Kidney capillary endothelial cell (primary cell): ENCODE measurements at regions not wholly inside any gene's neighbourhood (a gene's known extent, or its start where the extent isn't known, plus 50 kb on each side); places are given as distances from the start of the nearest gene placed in this dataset.

Source experiments
- DNase-seq: peaks from one replicate; pipeline ENCODE4 v3.0.0-alpha.2; 2018; ENCODE audit warnings: low spot score

DNA sequence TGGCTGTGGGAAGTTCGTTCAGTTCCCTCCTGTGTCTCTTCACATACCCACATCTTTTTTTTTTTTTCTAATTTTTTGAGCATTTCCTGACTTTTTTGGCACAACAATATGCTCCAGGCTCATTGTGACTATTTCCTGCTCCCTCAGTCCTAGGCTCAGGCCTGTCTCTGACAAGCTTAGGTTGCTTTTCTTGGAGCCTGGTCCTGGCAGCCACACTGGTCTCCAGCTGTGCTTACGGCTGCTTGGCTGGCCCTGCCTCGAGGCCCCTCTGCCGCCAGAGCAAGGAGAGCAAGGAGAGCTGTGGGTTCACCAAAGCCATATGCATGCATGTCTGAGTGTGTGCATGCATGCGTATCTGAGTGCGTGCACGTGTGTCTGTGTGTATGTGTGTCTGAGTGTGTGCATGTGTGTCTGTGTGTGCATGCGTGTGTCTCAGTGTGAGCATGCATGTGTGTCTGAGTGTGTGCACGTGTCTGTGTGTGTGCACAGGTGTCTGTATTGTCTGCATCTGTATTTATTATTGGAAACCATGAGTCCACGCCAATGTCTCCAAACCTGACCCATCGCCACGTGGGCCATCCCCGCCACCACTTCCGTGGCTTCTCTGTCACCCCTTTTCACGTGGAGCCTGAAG is 766.1 kb upstream of the SALL3 start:
- DNase-seq, result no peak

DNA sequence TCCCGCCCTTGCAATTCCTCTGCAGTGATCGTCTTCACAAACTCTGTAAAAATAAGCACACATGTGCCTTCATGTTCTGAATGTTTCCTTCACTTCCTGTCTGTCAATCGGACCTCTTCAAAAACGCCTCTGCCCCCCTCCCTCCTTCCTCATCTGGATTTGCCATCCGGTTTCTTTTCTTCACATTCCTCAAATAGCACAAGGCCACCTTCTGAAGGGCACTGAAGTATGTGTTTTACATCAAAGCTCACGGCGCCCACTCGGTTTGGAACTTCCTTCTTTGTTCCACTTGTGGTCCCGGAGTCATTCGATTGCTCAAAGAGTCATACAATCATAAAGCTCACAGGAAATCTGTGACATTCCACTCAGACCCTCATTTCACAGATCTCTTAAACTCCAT is 758.1 kb upstream of the SALL3 start:
- no peak for DNase-seq

DNA sequence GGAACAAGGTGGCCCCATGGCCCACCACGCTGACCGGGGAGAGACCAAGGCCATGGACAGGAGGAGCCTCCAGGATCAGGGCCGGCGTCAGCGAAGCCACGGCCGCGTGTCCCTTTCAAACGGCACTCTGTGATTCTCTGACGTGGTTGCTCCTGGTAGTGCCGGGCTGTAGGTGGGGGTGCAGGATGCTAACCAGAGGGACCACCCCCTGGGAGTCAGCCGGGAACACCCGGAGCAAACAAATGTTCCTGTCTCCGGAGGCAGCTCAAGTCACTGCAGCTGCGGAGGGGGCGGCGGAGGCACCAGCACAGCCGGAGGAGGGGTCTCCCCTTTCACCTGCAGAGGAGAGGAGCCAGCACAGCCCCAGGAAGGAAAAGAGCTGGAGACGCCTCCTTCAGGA is 750.6 kb upstream of the SALL3 start:
- no peak for DNase-seq

DNA sequence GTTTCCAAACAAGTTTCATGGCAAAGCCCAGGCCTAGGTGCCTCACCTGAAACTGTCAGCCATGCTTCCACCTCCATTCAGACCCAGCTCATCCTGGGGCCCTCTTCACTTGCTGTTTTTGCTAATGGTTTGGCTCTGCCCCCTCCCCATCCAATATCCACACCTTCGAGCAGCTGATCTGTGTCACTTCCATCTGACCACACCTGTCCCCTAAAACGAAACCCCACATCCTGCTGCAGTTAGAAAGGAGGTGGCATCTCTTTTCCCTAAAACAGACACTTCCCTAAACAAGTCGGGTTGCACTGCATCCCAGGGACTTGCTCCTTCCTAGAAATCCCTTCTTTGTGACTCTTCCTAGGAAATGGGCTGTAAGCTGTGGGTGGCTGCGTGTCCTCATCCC is 748.7 kb upstream of the SALL3 start:
- DNase-seq, result no peak

DNA sequence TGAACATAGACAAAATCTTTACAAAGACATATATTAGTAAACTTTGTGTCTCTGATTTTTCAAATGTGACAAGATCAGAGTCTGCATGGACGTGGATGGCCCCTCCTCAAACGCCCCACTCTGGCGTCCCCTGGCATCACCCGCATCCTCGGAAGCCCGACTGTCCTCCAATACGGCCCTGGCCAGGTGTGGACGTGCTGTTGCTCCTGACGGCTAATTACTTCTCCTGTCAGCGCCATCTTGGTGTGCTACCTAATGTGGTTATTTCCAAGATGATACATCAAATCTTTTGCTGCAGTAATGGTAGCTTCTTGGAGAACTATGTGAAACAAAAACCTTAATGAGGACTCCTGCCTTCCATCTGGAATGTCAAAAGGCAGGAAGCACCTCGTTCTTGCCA is 747.4 kb upstream of the SALL3 start:
- no peak for DNase-seq

DNA sequence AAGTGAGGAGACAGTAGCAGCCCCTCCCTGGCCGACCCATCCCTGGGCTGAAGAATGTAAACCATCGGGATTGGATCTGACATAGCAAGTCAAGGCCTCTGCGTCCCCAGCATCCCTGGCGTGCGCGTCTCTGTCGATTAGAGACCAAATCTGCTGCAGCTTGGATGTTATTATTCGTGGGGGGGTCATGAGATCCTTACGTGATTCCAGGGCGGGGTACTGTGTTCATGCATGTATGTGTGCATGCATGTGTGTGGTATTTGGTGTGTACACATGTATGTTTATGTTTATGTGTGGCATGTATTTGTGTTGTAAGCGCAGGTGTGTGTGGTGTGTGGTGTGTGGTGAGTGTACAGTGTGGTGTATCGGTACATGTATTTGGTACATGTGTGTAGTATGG is 741.8 kb upstream of the SALL3 start:
- DNase-seq, result no peak

DNA sequence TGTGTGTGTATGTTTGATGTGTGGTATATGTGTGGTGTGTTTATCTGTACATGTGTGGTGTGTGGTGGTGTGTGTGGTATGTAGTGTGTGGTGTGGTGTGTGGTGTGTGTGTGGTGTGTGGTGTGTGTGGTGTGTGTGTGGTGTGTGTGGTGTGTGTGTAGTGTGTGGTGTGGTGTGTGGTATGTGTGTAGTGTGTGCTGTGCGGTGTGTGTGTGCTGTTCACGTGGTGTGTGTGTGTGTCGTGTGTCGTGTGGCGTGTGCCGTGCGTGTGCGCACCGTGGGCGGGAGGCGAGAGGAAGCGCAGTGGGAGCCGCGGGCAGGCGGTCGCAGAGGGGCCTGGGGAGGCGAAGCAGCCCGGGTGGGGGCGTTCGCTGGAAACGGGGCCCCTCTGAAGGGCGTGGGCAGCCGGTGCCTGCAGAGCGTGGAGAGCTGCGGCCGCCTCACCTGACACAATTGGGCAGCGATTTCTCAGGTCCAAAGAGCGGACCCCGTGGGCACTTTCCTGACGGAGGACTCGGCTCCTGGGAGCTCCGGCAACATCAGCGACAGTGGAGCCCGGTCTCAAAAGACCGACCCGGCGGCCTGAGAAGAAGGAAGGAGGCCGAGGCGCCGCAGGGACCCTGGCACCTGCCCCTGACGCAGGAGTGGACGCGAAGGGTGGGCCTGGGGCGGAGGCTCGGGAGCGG is 741.1 kb upstream of the SALL3 start:
- no peak for DNase-seq

DNA sequence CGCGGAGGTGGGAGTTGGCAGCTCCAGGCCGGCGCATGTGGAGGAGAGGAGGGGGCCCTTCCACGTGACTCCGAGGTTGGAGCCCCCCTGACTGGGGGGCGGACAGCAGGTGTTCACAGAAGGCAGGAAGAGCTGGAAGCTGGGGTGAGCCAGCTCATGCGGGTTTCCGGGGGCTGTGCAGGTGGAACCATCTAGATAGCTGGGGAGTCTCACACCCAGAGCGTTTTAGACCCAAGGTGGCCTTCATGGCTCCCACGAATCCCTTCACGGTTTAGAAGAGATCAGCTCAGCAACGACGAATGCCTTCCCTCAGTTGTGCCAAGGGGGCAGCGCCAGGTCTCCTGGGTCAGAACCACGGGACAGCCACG is 740.5 kb upstream of the SALL3 start:
- no peak for DNase-seq

DNA sequence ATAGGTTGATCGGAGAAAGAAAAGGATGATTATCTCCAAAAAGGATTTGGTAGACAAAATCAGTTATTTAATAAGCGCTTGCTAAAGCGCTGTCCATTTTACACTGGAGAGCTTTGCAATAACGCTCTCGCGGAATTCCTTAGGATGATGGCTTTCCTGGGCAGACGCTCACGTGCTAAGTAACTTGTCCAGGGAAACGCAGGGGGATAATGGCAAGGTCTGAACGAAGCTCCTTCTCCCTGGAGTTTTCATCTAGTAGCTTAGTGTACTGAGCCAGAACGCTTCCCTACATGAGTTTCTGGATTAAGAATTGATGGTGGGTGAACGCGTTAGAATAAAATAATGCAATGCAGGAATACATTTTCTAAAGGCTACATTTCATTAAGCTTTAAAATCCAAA is 739.5 kb upstream of the SALL3 start:
- no peak for DNase-seq

DNA sequence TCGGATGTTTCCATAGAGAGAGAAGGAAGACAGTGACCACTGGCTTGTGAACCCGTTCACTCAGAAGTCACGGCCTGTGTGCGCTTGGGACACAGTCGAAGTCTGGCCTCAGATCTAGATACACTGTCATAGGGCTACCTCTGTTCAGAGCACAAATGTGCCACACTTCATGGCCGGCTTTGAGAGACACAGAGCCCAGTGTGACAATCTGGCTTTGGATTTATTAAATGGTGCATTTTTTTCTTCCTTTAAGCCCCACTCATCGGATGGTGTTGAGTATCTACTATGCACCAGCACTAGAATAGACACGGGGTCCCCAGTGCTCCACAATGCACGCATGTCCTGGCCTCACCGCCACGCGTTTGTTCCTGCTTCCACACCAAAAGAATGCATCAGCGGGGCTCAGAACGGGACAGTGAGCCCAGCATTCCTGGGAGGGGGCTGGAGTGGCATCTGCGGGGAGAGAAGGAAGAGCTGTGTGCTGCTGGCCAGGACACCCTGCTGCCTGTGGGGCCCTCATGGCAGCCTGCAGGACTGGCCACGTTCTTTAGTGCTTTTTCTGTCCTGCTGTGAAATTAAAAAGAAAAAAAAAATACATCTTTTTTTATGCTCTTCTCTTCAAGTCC is 738.9 kb upstream of the SALL3 start:
- DNase-seq, result no peak

DNA sequence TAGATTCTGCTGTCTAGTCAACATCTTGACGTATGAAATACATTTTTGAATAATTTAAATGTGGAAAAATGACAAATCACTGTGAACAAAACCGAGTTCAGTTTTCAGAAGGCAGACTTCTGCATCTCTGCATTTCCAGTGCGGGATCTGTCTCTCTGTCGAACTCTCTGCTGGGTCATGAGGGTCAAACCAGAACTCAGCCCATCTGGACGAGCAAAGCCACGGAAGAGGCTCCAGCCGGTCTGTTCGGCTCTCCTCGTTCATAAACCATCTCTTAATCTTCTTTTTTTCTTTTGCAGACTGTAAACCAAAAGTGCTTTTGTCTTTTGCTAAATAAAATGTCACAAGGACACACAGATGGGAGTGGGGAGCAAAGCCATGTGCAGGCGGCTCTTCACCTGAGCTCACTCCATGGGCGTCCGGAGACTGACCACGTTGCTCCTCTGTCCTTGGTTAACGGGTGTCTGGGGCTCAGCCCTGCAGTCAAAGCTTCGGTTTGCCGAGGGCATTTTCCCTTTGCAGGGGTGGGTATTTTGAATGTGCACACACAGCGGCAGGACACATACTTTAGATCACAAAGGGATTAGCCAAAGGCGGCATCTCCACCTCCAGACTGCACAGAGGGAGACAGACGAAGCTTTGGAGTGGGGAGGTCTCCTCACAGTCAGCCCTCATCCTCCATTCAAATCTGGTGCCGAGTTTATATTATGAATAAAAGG is 737.9 kb upstream of the SALL3 start:
- no peak for DNase-seq

DNA sequence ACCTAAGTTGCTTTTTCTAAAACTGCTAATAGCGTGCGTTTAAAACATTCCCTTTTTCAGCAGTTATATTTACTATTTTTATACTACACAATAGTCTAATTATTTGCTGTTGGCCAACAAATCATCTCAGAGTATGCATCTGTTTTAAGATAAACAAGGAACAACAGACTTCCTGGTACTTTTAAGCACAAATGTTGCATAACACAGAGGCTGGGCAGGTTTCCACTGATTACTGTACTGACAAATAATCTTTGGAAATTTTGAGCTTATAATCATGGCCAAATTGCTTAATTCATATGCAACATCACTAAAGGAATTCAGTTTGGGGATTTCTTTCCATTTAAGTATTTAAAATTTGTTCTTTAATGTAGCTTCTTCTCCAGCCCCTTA is 737.4 kb upstream of the SALL3 start:
- no peak for DNase-seq

DNA sequence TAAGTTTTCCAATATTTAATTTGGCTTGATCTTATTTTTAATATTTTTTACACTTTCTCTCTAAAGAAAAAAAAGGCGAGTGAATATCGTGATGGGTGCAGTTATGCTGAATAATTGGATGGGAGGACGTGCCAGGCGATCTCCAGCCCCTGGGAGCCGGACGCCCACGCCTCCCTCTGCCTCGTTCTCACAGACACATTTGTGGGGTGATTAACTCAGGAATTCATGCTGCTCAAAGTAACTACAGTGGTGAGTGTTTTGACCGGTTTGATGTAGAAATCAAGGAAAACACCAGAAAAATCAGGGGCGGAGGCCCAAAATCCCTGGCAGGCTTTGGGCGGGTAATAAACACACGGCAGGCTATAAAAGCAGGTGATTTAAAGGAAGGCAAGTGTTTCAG is 736.8 kb upstream of the SALL3 start:
- DNase-seq, result no peak

DNA sequence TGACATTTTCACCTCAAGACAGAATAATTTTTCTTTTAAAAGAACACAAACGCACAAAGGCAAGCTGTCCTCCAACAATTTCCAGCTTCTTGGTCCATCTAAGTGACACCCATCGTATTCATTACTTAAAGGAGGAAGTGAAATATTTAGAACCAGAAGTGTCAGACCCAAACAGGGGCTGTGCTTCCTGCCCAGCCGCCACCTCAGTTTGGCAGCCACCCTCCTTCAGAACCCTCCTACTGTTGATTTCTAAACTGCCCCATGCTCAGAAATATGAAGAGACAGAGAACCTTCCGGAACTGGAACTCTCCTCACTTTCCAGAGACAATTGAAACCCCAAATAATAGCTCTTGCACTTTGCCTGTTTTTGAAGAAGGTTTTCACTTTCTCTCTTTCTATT is 734.8 kb upstream of the SALL3 start:
- no peak for DNase-seq

DNA sequence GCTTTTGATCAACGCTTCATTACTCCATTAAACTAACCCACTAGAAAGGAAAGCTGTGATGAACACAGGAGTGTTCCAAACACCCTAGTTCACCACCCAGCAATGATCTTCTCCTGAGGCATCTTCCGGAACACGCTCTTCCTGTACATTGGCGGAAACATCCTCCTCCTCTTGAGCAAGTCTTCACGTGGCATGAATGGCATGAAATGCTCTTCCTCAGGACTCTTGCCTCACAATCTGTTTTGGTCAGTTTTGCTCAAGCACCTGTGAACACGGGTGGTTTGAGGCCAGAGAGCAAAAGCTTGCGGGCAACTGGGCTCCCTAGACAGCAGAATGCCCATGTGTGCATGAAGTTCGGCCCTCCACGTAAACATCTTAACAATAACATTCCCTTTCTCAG is 734.2 kb upstream of the SALL3 start:
- DNase-seq, result no peak

DNA sequence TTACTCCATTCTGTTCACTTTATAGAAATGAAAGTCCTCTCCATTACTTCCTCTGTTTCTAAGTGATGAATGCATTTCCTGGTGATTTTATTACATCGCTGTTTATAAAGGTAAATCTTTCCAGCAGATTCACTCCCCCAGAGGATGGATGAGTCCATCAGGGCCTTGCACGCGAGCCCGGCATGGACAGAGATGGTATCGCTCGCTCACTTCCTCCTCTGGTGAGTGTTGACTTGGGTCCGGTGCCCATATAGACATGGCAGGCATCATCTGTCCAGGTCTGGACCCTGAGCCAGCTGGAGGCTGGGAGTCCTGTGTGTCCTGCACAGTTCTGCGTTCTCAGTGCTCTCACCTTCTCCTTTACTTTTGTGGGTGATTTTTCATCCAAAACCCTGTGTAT is 733.6 kb upstream of the SALL3 start:
- DNase-seq, result no peak

DNA sequence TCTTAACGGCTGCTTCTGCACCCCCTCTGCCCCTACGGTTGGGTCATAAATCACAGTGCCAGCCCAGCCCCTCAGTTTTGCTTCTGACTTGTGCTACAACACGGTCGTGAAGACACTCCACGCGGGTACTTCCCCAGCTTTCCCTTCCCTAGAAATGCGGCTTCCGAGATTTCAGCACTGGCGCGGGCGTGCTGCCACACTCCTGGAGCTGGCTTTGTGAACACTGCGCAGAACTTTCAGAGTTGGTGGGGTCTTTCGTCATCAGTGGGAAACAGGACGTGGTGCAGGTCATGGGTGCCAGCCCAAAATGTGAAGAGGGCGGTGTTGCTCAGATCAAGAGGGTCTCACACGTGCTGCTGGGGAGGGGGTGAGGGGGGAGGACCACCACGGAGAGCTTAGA is 733.0 kb upstream of the SALL3 start:
- no peak for DNase-seq

DNA sequence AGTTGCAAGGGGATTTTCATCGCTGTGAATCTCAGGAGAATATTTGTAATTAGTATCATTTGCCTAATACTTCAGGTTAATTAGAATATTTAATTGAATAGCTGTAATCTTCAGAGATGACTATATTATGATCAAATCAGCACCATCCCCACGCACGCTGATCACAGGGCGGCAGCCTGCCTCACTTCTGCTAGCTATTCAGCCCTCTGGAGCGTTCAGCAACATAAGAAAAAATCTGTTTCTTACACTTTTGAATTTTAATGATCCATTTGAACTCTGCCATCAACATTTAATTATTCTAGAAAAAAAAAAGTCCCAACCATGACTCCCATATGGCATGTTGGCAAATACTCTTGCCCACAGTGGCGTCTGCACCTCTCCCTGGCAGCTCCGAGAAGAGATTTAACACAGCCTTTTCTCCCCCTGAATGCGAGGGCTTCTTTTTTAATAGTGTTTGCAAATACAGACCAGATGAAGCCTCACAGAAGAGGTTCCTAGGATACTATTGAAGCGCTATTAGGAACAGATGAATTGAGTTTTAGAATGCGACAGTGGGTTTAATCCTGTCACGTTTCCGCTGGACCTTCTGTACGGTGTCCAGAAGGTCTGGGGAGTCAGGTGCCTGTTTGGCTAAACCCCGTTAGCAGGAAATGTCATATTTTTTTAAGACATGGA is 731.9 kb upstream of the SALL3 start:
- DNase-seq, result no peak

DNA sequence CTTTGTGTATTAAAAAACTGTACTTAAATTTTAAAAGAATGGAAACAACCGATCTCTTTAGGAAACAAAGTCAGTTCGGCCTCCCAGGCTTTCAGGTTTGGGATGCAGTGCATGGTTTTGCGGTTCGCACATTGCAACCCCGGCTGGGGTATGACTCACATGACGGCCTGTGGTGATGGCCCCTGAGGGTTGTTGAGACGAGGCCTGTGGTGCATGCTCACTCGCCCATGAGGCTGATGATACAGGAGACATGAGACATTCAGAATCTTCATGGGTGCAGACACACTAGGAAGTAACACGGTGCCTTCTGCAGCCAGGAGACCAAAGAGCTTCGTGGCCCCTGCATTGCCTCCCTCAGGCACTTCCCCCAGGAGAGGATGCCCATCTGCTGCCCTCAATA is 724.6 kb upstream of the SALL3 start:
- DNase-seq, result no peak

DNA sequence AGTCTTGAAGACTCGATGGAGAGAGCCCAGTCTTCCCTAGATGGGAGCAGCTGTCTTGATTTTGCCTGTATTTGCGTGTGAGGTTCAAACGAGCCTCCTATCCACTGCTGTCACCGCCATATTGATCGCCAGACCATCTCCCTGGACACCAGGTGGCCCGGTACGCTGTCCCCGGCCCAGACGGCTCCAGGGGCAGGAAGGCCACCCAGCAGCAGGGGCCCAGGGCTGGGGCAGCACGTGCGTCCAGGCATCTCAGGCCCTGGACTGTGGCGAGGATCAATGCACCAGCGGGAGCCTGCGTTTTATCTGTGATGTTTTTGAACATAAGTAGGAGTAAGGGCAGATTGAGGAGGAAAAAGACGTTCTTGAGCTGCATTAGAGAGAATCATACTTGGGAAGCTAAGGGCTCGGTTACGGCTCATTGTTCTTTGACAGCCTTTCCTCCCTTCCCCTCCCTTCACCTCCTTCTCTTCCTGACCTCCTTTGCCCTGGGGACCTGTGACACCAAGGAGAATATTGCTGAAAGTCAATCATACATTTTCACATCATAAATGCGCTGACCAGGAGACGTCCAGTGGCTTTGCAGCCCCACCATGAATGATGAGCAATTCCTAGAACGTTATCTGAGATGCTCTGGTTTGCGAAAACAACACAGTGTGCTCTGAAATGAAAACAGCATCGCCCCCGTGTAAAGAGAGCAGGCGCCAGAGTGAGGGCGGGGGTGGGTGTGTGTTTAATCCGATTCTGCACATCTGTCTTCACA is 711.2 kb upstream of the SALL3 start:
- DNase-seq, result no peak

DNA sequence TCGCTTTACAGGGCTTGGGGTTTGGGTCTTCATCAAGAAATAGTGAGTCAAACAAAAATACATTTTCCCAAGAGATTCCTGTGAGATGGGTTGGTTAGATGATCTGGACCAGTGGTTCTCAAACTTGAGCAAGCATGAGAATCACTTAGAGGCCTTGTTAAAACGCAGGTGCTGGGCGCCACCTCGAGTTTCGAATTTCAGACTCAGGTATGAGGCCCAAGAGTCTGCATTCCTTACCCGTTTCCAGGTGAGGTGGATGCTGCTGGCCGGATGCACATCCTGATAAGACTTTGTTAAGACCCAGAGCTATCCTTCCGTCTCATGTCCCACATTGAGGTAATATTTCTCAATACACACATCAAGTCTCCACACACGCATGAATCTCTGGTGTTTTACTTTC is 707.8 kb upstream of the SALL3 start:
- DNase-seq, result no peak

DNA sequence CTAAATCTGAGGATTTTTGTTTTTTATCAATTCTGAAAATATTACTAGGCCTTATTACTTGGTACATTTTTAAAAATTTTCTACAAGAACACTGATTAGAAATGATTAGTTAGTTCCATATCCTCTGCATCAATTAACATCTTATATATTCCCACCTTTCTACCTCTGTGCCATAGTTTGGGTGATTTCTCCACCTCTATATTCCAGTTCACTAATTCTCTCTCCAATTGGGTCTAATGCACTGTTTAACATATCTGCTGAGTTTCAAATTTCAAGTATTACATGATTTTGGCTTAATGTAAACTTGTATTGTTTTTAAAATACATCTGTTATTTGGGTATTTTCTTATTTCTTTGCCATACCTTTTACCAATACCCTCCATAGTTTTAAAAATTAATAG is 705.7 kb upstream of the SALL3 start:
- no peak for DNase-seq
